CD14-positive monocyte (primary cell): ENCODE measurements at regions not wholly inside any gene's neighbourhood (a gene's known extent, or its start where the extent isn't known, plus 50 kb on each side); places are given as distances from the start of the nearest gene placed in this dataset.

Source experiments
- DNase-seq, 3 donors: peaks; one replicate each; pipeline ENCODE4 v3.0.0-alpha.2; 2011 to 2022
- H2AFZ ChIP-seq: 2 replicates; pipeline ENCODE4 v1.6.0; 2012; ENCODE audit warnings: mild to moderate bottlenecking, low read depth, low read length, inconsistent platforms; ENCODE audit not compliant: insufficient read depth, poor library complexity, severe bottlenecking
- H3K27ac ChIP-seq, 2 donors: 1 replicate in 1 of 2; 2 replicates in 1 of 2; pipeline ENCODE4 v1.5.1; 2012 to 2013; ENCODE audit warnings: low read length in 2 of 2, control low read depth in 1 of 2, inconsistent platforms in 1 of 2, low read depth in 1 of 2, mild to moderate bottlenecking in 1 of 2
- H3K27me3 ChIP-seq, 2 donors: one replicate each; pipeline versions ENCODE4 v1.6.0 to v1.6.1; 2011 to 2013; ENCODE audit warnings: low read length in 2 of 2; ENCODE audit not compliant: control insufficient read depth in 2 of 2, insufficient read depth in 2 of 2
- H3K36me3 ChIP-seq, 2 donors: replicated peaks in 1 of 2; 1 replicate in 1 of 2; 2 replicates in 1 of 2; pipeline versions ENCODE4 v1.5.1 to v1.6.1; 2012 to 2013; ENCODE audit warnings: low read length in 2 of 2, control low read depth in 1 of 2, inconsistent platforms in 1 of 2, mild to moderate bottlenecking in 1 of 2; ENCODE audit not compliant: insufficient read depth in 2 of 2, control insufficient read depth in 1 of 2
- H3K4me1 ChIP-seq, 2 donors: 1 replicate in 1 of 2; 2 replicates in 1 of 2; pipeline versions ENCODE4 v1.5.1 to v1.6.1; 2012 to 2013; ENCODE audit warnings: low read length in 2 of 2, control low read depth in 1 of 2, inconsistent platforms in 1 of 2, mild to moderate bottlenecking in 1 of 2, moderate library complexity in 1 of 2; ENCODE audit not compliant: insufficient read depth in 2 of 2, control insufficient read depth in 1 of 2
- H3K4me2 ChIP-seq: replicated peaks from 2 replicates; pipeline ENCODE3; 2012; ENCODE audit warnings: low read length, moderate library complexity, mild to moderate bottlenecking; ENCODE audit not compliant: poor library complexity, severe bottlenecking; ENCODE audit errors: extremely low read depth
- H3K4me3 ChIP-seq, 3 experiments: fragments of 200-600 bp in 1 of 3; sonication (generic) in 1 of 3; replicated peaks in 1 of 3; 1 replicate in 2 of 3; 2 replicates in 1 of 3; pipeline ENCODE4 v1.5.1; 2011 to 2013; ENCODE audit warnings: low read length in 3 of 3, mild to moderate bottlenecking in 3 of 3, control low read depth in 2 of 3, low read depth in 2 of 3, inconsistent platforms in 1 of 3, moderate library complexity in 1 of 3
- H3K79me2 ChIP-seq: 2 replicates; pipeline ENCODE4 v1.6.0; 2012; ENCODE audit warnings: mild to moderate bottlenecking, control low read depth, inconsistent platforms, low read length, moderate library complexity; ENCODE audit not compliant: insufficient read depth
- H3K9ac ChIP-seq: 2 replicates; pipeline ENCODE4 v1.6.0; 2017; ENCODE audit warnings: low read length, mild to moderate bottlenecking; ENCODE audit not compliant: insufficient read depth, poor library complexity, severe bottlenecking
- H3K9me3 ChIP-seq, 2 donors: replicated peaks in 1 of 2; 1 replicate in 1 of 2; 2 replicates in 1 of 2; pipeline versions ENCODE4 v1.5.1 to v1.6.1; 2012 to 2013; ENCODE audit warnings: low read length in 2 of 2, control low read depth in 1 of 2; ENCODE audit not compliant: control insufficient read depth in 1 of 2, insufficient read depth in 1 of 2
- H4K20me1 ChIP-seq: 2 replicates; pipeline ENCODE4 v1.6.0; 2012; ENCODE audit warnings: mild to moderate bottlenecking, low read length, control low read depth, moderate library complexity; ENCODE audit not compliant: insufficient read depth
- H3K27ac Mint-ChIP-seq, 7 donors: one replicate each; pipeline ENCODE4 v1.8.0; 2020; ENCODE audit warnings: mild to moderate bottlenecking in 7 of 7, mixed read lengths in 7 of 7, moderate library complexity in 6 of 7, inconsistent platforms in 2 of 7
- H3K27me3 Mint-ChIP-seq, 3 donors: one replicate each; pipeline ENCODE4 v1.8.0; 2021 to 2022; ENCODE audit warnings: low read depth in 3 of 3, mild to moderate bottlenecking in 3 of 3, mixed read lengths in 3 of 3, moderate library complexity in 3 of 3, inconsistent platforms in 1 of 3
- H3K36me3 Mint-ChIP-seq, 2 donors: one replicate each; pipeline ENCODE4 v1.8.0; 2020; ENCODE audit warnings: mixed read lengths in 2 of 2, inconsistent platforms in 1 of 2, mild to moderate bottlenecking in 1 of 2
- H3K4me1 Mint-ChIP-seq: one replicate; pipeline ENCODE4 v1.8.0; 2020; ENCODE audit warnings: mild to moderate bottlenecking, mixed read lengths
- H3K4me3 Mint-ChIP-seq, 2 donors: one replicate each; pipeline ENCODE4 v1.8.0; 2020; ENCODE audit warnings: mild to moderate bottlenecking in 2 of 2, mixed read lengths in 2 of 2, moderate library complexity in 1 of 2
- H3K9me3 Mint-ChIP-seq, 7 donors: one replicate each; pipeline ENCODE4 v1.8.0; 2020 to 2022; ENCODE audit warnings: mixed read lengths in 7 of 7, mild to moderate bottlenecking in 6 of 7, moderate library complexity in 6 of 7, inconsistent platforms in 2 of 7
- CTCF ChIP-seq: fragments of 200-600 bp; IDR thresholded peaks from one replicate; pipeline ENCODE4 v1.8.0; 2022; ENCODE audit warnings: antibody characterized with exemption, mild to moderate bottlenecking
- WGBS: methylation state at CpG from one replicate; pipeline ENCODE4 v1.1.5; 2013; ENCODE audit warnings: missing lambda C conversion rate; ENCODE audit not compliant: insufficient coverage; 5-methylcytosine and 5-hydroxymethylcytosine counted together
- intact Hi-C, 2 donors: fragments of 100-400 bp; cut with micrococcal nuclease; formaldehyde crosslinking; loops; one replicate each; pipeline versions ENCODE4 v1.15.0 to v1.15.1; 2023

- no peaks in the 10 kb centered on the region for H3K27me3 ChIP-seq
These were observed 338.1 kb downstream of the RPRM start for GRCh38 chr2:153140498-153140897.

DNA sequence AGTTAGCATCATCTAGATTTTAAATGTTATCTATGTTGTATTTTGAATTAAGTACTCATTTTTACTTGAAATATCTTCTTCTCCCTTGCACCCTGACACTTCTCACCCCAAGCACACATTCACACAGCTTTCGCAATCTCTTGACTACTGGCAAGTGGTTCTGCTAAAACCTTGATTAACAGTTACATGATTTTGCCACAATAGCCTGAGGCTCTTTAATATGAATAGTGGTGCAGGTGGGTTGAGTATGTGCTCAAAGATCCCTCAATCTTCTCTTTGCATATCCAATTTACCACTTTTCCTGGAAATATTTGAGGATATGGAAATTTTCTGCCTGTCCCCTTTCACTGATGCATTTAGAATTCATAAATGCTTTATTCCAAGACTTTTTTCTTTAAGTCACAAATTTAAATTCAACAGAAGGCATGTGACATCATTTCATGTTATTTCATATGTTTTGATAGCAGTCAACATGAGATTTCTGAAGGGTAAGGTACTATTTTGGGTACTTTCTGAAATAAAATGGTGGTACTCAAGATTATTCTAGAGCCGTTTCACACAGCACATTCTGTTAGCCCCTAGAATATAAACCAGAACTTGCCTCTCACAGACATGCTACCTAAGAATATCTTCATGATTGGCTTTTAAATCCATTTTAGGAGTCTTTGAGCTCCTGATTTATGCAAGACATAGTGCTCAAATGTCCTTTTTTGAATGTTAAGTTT, 339.7 kb downstream of the RPRM start:
- H2AFZ ChIP-seq: no peak overlapping the region
- no CpG with 5 or more reads among the region's 2 CpGs for WGBS
- H3K27ac Mint-ChIP-seq: no peak overlapping the region
- no peak overlapping the region for H3K9ac ChIP-seq
- H3K36me3 Mint-ChIP-seq: no peaks in the 10 kb centered on the region
- no peak for DNase-seq
- no peaks in the 10 kb centered on the region for H3K4me1 ChIP-seq
- peaks cover 0 to 2% (median 0%) of the 10 kb centered on the region in 3 donors for H3K27me3 Mint-ChIP-seq
- H3K79me2 ChIP-seq: no peaks in the 10 kb centered on the region
- H3K27me3 ChIP-seq: no peaks in the 10 kb centered on the region
- peaks cover 0 to 5% (median 2%) of the 10 kb centered on the region in 7 donors for H3K9me3 Mint-ChIP-seq
- intact Hi-C loops: no loop called here
- no peaks in the 10 kb centered on the region for H3K4me1 Mint-ChIP-seq
- H3K4me2 ChIP-seq: no peak overlapping the region
- H3K4me3 ChIP-seq: no peak overlapping the region
- H3K27ac ChIP-seq: no peak overlapping the region
- H3K9me3 ChIP-seq: no peaks in the 10 kb centered on the region
- no peaks in the 10 kb centered on the region for H4K20me1 ChIP-seq
- H3K4me3 Mint-ChIP-seq: no peak overlapping the region
- no peaks in the 10 kb centered on the region for H3K36me3 ChIP-seq
- no peak for TF ChIP-seq CTCF

More at GRCh38 chr2:153140498-153140897, 338.1 kb downstream of the RPRM start:
- H2AFZ ChIP-seq: no peak overlapping the region
- no peak overlapping the region for H3K27ac ChIP-seq
- H4K20me1 ChIP-seq: no peaks in the 10 kb centered on the region
- Mint-ChIP-seq H3K36me3 (no peaks in the 10 kb centered on the region), H3K4me3 (no peak overlapping the region), H3K27me3 (peaks cover 0 to 2% (median 0%) of the 10 kb centered on the region in 3 donors), H3K4me1 (no peaks in the 10 kb centered on the region), H3K27ac (no peak overlapping the region), H3K9me3 (peaks cover 0 to 5% (median 2%) of the 10 kb centered on the region in 7 donors)
- no peaks in the 10 kb centered on the region for H3K79me2 ChIP-seq
- no peak overlapping the region for H3K4me2 ChIP-seq
- intact Hi-C loops: no loop called here
- no peak overlapping the region for H3K4me3 ChIP-seq
- H3K4me1 ChIP-seq: no peaks in the 10 kb centered on the region
- no CpG with 5 or more reads among the region's 1 CpG for WGBS
- DNase-seq: no peak
- no peaks in the 10 kb centered on the region for H3K9me3 ChIP-seq
- H3K36me3 ChIP-seq: no peaks in the 10 kb centered on the region
- no peak for TF ChIP-seq CTCF
- H3K9ac ChIP-seq: no peak overlapping the region
